Smooth muscle cell (in vitro differentiated cells): ENCODE measurements at regions not wholly inside any gene's neighbourhood (a gene's known extent, or its start where the extent isn't known, plus 50 kb on each side); places are given as distances from the start of the nearest gene placed in this dataset.

ENCODE experiments used
- DNase-seq: peaks from one replicate; lab custom pipeline; 2025; ENCODE audit not compliant: unreplicated experiment; lab: John Stamatoyannopoulos, UW
- H2AFZ ChIP-seq: fragments of 200-600 bp; sonication (generic); 2 replicates; pipeline ENCODE4 v1.6.0; 2016; ENCODE audit warnings: antibody characterized with exemption, low read depth, mild to moderate bottlenecking
- H3F3A ChIP-seq: fragments of 200-600 bp; sonication (generic); 2 replicates; pipeline ENCODE4 v1.6.0; 2017; ENCODE audit warnings: antibody characterized with exemption, low read depth
- H3K27ac ChIP-seq: fragments of 200-600 bp; sonication (generic); 2 replicates; pipeline ENCODE4 v1.5.1; 2016; ENCODE audit warnings: low read depth, mild to moderate bottlenecking
- H3K27me3 ChIP-seq: fragments of 200-600 bp; sonication (generic); 2 replicates; pipeline ENCODE4 v1.6.1; 2016; ENCODE audit warnings: low read depth, mild to moderate bottlenecking
- H3K36me3 ChIP-seq: fragments of 200-600 bp; sonication (generic); 2 replicates; pipeline ENCODE4 v1.5.1; 2016; ENCODE audit warnings: low read depth
- H3K4me1 ChIP-seq: fragments of 200-600 bp; sonication (generic); 2 replicates; pipeline ENCODE4 v1.5.1; 2016; ENCODE audit warnings: low read depth
- H3K4me2 ChIP-seq: fragments of 200-600 bp; sonication (generic); 2 replicates; pipeline ENCODE4 v1.6.0; 2016; ENCODE audit warnings: mild to moderate bottlenecking
- H3K4me3 ChIP-seq: fragments of 200-600 bp; sonication (generic); 2 replicates; pipeline ENCODE4 v1.5.1; 2016; ENCODE audit warnings: mild to moderate bottlenecking
- H3K79me2 ChIP-seq: fragments of 200-600 bp; sonication (generic); 2 replicates; pipeline ENCODE4 v1.6.0; 2016; ENCODE audit warnings: low read depth, mild to moderate bottlenecking
- H3K9ac ChIP-seq: fragments of 200-600 bp; sonication (generic); 2 replicates; pipeline ENCODE4 v1.6.0; 2016; ENCODE audit warnings: low read depth
- H3K9me3 ChIP-seq: fragments of 200-600 bp; sonication (generic); replicated peaks from 2 replicates; pipeline ENCODE4 v1.5.1; 2016; ENCODE audit warnings: low read depth
- H4K20me1 ChIP-seq: fragments of 200-600 bp; sonication (generic); 2 replicates; pipeline ENCODE4 v1.6.0; 2016; ENCODE audit warnings: low read depth
- CTCF ChIP-seq: fragments of 200-600 bp; sonication (generic); IDR thresholded peaks from 2 replicates; pipeline ENCODE4 v1.5.1; 2017; ENCODE audit warnings: borderline replicate concordance, mild to moderate bottlenecking, antibody characterized with exemption; ENCODE audit not compliant: insufficient read depth, poor library complexity, severe bottlenecking
- WGBS: methylation state at CpG from one replicate; pipeline ENCODE4 v1.1.7; 2016; ENCODE audit warnings: low lambda C conversion rate; 5-methylcytosine and 5-hydroxymethylcytosine counted together

DNA sequence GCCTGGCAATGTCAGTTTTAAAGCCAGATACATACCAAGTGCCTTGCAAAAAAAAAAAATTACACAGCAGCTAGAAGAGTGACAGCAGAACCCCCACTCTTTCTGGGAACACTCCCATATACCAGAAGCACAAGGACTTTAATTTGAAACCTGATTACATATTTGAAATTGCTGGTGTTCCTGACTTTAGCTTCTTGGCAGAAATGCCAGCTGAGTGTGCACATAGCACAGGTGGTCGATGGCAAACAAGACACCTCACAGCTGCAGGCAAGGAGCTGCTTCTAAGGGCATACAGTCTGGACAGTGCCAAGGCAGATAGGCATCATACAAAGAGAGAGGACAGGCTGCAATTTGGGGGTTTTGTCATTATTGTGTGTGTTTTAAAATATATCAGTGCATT is 150.7 kb upstream of the SGK1 start:
- no peak for TF ChIP-seq CTCF
- Histone ChIP-seq H4K20me1 (no peaks in the 10 kb centered on the region), H2AFZ (no peak overlapping the region), H3K9me3 (no peaks in the 10 kb centered on the region), H3K9ac (no peak overlapping the region), H3K4me3 (no peak overlapping the region), H3K4me2 (no peak overlapping the region), H3K36me3 (no peaks in the 10 kb centered on the region), H3K79me2 (no peaks in the 10 kb centered on the region), H3K4me1 (peaks cover 14% of the 10 kb centered on the region), H3K27ac (no peak overlapping the region), H3K27me3 (no peaks in the 10 kb centered on the region), H3F3A (no peaks in the 10 kb centered on the region)
- WGBS: 97% methylated on average over 1 of the region's 1 CpG
- DNase-seq: no peak

GRCh38 chr6:134467620-134468019 is 149.7 kb upstream of the SGK1 start:
- Histone ChIP-seq H3K9me3 (no peaks in the 10 kb centered on the region), H3K4me1 (peaks cover 8% of the 10 kb centered on the region), H3K27me3 (no peaks in the 10 kb centered on the region), H3K4me2 (no peak overlapping the region), H3K36me3 (no peaks in the 10 kb centered on the region), H3K4me3 (no peak overlapping the region), H4K20me1 (no peaks in the 10 kb centered on the region), H3F3A (no peaks in the 10 kb centered on the region), H3K79me2 (no peaks in the 10 kb centered on the region), H2AFZ (no peak overlapping the region), H3K27ac (no peak overlapping the region), H3K9ac (no peak overlapping the region)
- no peak for TF ChIP-seq CTCF
- 78% methylated on average over 1 of the region's 1 CpG for WGBS
- no peak for DNase-seq

DNA sequence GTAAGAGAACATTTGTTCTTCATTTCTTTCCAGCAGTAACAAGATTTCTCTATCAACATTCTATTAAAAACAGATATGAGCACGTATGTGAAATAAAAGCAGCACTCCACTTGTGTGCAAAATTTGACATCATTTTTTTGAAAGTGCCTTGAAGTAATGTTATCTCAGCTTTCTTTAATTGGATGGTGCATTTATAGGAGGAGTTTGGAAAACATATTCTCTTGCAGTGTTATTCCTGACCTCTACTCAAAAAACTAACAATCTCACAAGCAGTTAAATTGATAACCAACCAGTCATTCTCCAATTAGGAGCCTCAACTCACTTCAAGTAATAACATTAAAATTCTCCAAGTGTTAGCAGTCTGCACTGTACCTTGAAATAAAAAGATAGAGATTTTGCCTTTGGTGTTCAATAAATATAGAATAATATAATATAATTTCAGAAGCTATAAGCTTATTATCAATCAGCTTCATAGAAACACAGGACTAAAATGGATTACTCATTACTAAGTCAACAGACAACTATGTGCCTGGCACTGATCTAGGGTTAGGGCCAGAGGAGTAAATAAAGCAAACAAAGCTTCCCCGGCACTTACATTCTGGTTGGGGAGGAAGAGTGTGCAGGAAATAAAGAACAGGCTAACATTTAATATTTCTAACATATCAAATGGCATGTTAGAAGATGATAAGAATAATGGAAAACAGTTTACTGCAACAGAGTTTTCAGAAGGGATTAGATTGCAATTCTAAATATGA is 149.0 kb upstream of the SGK1 start:
- Histone ChIP-seq H3K4me1 (peaks cover 8% of the 10 kb centered on the region), H3K9me3 (no peaks in the 10 kb centered on the region), H3K79me2 (no peaks in the 10 kb centered on the region), H4K20me1 (no peaks in the 10 kb centered on the region), H3K27ac (no peak overlapping the region), H3K36me3 (no peaks in the 10 kb centered on the region), H3K4me2 (no peak overlapping the region), H3K27me3 (no peaks in the 10 kb centered on the region), H2AFZ (no peak overlapping the region), H3K9ac (no peak overlapping the region), H3F3A (no peaks in the 10 kb centered on the region), H3K4me3 (no peak overlapping the region)
- TF ChIP-seq CTCF: no peak
- 51% methylated on average over 2 of the region's 2 CpGs for WGBS
- no peak for DNase-seq
